Aorta (tissue), 5 donors: ENCODE measurements at regions not wholly inside any gene's neighbourhood (a gene's known extent, or its start where the extent isn't known, plus 50 kb on each side); places are given as distances from the start of the nearest gene placed in this dataset.
"Not testable (repeated sequence)": the region's sequence is repeated elsewhere in the genome, so short reads cannot be mapped to it uniquely, and the experiment has no call there.

Experiments used
- ATAC-seq: fragments of 200-7000 bp; cut with Tn5 transposase; one replicate; pipeline ENCODE4 v1.9.1; 2022; ENCODE audit warnings: moderate library complexity; ENCODE audit not compliant: low FRiP score
- DNase-seq, 2 donors: peaks; one replicate each; pipeline ENCODE4 v3.0.0-alpha.2; 2020
- H3K27ac ChIP-seq, 2 donors: one replicate each; pipeline ENCODE4 v1.5.1; 2013; ENCODE audit warnings: low read length in 2 of 2, mild to moderate bottlenecking in 2 of 2, moderate library complexity in 2 of 2, control low read depth in 1 of 2, inconsistent platforms in 1 of 2, low read depth in 1 of 2
- H3K27me3 ChIP-seq, 2 donors: one replicate each; pipeline ENCODE4 v1.6.1; 2013; ENCODE audit warnings: control low read depth in 1 of 2, low read length in 1 of 2, mild to moderate bottlenecking in 1 of 2, moderate library complexity in 1 of 2; ENCODE audit not compliant: insufficient read depth in 2 of 2, control insufficient read depth in 1 of 2
- H3K36me3 ChIP-seq, 2 donors: one replicate each; pipeline ENCODE4 v1.6.1; 2013; ENCODE audit warnings: control low read depth in 1 of 2, low read length in 1 of 2, mild to moderate bottlenecking in 1 of 2; ENCODE audit not compliant: insufficient read depth in 2 of 2, control insufficient read depth in 1 of 2
- H3K4me1 ChIP-seq, 2 donors: one replicate each; pipeline ENCODE4 v1.6.1; 2013; ENCODE audit warnings: low read length in 2 of 2, control low read depth in 1 of 2, mild to moderate bottlenecking in 1 of 2, moderate library complexity in 1 of 2; ENCODE audit not compliant: insufficient read depth in 2 of 2, control insufficient read depth in 1 of 2
- H3K4me3 ChIP-seq, 2 donors: one replicate each; pipeline ENCODE4 v1.5.1; 2013; ENCODE audit warnings: low read length in 2 of 2, control low read depth in 1 of 2, mild to moderate bottlenecking in 1 of 2
- H3K9me3 ChIP-seq: one replicate; pipeline ENCODE4 v1.6.1; 2013; ENCODE audit warnings: mild to moderate bottlenecking, low read length; ENCODE audit not compliant: control insufficient read depth
- WGBS, 2 donors: extraction: QIAGEN DNeasy Blood & Tissue Kit; methylation state at CpG; one replicate each; pipeline ENCODE4 v1.1.7; 2013; 5-methylcytosine and 5-hydroxymethylcytosine counted together
- intact Hi-C, 2 donors: fragments of 100-400 bp; cut with DNase I; formaldehyde crosslinking; loops; one replicate each; pipeline versions ENCODE4 v1.14.2 to v1.15.0; 2022
- donor health status: healthy with polysubstance abuse.
- donor health status: Bipolar disorder and iron deficiency.
- donor health status: DM: no; HTN: no; CAD: no.
- donor health status: DM: no; HTN: no; CAD: no.
- donor health status: DM: yes; HTN: yes; CAD: no.

DNA sequence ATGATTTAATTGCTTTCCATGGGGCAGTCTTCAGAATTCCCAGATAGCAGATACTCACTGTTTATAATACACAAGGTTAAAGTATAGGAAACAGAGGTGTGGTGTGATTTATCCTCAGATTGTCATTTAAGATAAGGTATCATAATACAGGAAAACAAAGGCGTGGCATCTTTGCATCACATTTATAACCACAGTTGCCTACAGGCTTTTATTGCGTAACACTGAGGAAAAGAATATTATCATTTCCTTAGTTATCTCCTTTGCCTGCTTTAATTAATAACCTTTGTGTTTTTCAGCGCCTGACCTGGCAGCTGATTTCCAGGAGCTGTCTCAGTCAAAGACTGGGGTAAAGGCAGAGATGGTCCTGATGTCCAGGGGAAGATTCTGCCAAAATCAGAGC is 68.8 kb downstream of the SSX7 start:
- intact Hi-C loops = no loop called here
- 71 to 90% methylated on average over 3 of the region's 3 CpGs for WGBS, 2 donors
- no peaks in the 10 kb centered on the region for H3K9me3 ChIP-seq
- no peaks in the 10 kb centered on the region for H3K4me1 ChIP-seq
- no peaks in the 10 kb centered on the region for H3K36me3 ChIP-seq
- H3K4me3 ChIP-seq = no peak overlapping the region
- no peaks in the 10 kb centered on the region for H3K27me3 ChIP-seq
- DNase-seq = no peak
- ATAC-seq = no peak
- H3K27ac ChIP-seq = no peak overlapping the region

GRCh38 chrX:52577464-52578173 is 60.8 kb upstream of the XAGE1B start:
- ATAC-seq = no peak
- intact Hi-C loops = no loop called here
- Histone ChIP-seq H3K27ac (no peak overlapping the region), H3K4me1 (no peaks in the 10 kb centered on the region), H3K27me3 (no peaks in the 10 kb centered on the region), H3K9me3 (no peaks in the 10 kb centered on the region), H3K4me3 (no peak overlapping the region), H3K36me3 (no peaks in the 10 kb centered on the region)
- DNase-seq = no peak
- WGBS, 2 donors = 88 to 90% methylated on average over 15 of the region's 15 CpGs

GRCh38 chrX:52576946-52577345 is 60.1 kb upstream of the XAGE1B start:
- Histone ChIP-seq H3K4me1 (no peaks in the 10 kb centered on the region), H3K36me3 (no peaks in the 10 kb centered on the region), H3K9me3 (no peaks in the 10 kb centered on the region), H3K27ac (no peak overlapping the region), H3K4me3 (no peak overlapping the region), H3K27me3 (no peaks in the 10 kb centered on the region)
- no peak for ATAC-seq
- DNase-seq = no peak
- 69 to 70% methylated on average over 8 of the region's 8 CpGs for WGBS, 2 donors
- intact Hi-C loops = no loop called here

DNA sequence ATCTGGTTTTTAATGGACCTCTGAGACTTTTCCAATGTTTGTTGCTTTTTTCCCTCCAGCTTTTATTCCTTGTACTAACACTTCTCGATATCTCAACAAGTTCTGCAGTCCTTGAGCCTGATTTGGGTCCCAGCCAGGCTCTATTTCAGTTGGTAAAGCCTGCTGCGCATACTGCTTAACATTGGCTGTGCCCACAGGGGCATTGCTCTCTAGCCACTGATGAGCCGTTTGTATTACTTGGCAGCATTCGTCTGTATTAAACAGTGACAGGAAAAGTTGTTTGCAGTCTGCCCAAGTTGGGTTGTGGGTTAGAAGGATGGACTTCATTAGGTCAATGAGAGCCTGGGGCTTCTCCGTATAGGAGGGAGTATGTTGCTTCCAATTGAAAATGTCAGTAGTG is 59.6 kb upstream of the XAGE1B start:
- ATAC-seq = no peak
- no peak for DNase-seq
- Histone ChIP-seq H3K27me3 (no peaks in the 10 kb centered on the region), H3K4me3 (no peak overlapping the region), H3K9me3 (no peaks in the 10 kb centered on the region), H3K4me1 (no peaks in the 10 kb centered on the region), H3K27ac (no peak overlapping the region), H3K36me3 (no peaks in the 10 kb centered on the region)
- 54 to 60% methylated on average over 5 of the region's 5 CpGs for WGBS, 2 donors
- intact Hi-C loops = no loop called here

- intact Hi-C loops = no loop called here
- Histone ChIP-seq H3K36me3 (no peaks in the 10 kb centered on the region), H3K4me3 (no peak overlapping the region), H3K9me3 (no peaks in the 10 kb centered on the region), H3K4me1 (no peaks in the 10 kb centered on the region), H3K27me3 (no peaks in the 10 kb centered on the region), H3K27ac (no peak overlapping the region)
- ATAC-seq (peak; percentile 59), DNase-seq (no peak)
- WGBS, 2 donors = 18 to 28% methylated on average over 15 of the region's 15 CpGs
Observed at GRCh38 chrX:52574416-52575275, 57.8 kb upstream of the XAGE1B start.

DNA sequence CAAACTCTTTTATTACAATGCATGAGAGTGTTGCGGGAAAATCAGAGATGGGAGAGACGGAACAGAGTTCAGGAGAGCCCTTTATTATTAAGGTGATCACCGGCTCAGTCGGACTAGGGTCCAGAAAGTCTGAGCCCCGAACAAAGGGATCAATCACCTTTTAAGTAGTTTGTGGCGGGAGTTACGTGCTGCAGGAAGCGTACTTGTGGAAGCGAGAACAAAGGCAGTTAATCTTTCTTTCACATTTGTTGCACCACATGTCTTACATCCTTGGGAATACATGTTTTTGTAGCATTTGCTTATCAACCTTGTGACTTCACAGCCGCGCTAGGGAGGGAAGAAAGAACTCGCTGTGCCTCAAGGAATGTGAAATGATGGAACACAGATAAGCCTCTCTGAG is 51.3 kb upstream of the XAGE1B start:
- not testable (repeated sequence) for H3K9me3 ChIP-seq, H3K4me3 ChIP-seq
- WGBS, 2 donors = 57 to 65% methylated on average over 9 to 10 of the region's 12 CpGs

More for the DNA sequence above, 51.3 kb upstream of the XAGE1B start:
- ATAC-seq, H3K27ac ChIP-seq, H3K4me1 ChIP-seq, H3K27me3 ChIP-seq, H3K36me3 ChIP-seq, DNase-seq, intact Hi-C loops: not testable (repeated sequence)
